GM19438 (cell line): ENCODE measurements at regions not wholly inside any gene's neighbourhood (a gene's known extent, or its start where the extent isn't known, plus 50 kb on each side); places are given as distances from the start of the nearest gene placed in this dataset.

Experiments used
- ATAC-seq: cut with Tn5 transposase; IDR thresholded peaks from one replicate; pipeline ENCODE4 v1.9.1; 2021; ENCODE audit warnings: low read depth; ENCODE audit not compliant: unreplicated experiment

DNA sequence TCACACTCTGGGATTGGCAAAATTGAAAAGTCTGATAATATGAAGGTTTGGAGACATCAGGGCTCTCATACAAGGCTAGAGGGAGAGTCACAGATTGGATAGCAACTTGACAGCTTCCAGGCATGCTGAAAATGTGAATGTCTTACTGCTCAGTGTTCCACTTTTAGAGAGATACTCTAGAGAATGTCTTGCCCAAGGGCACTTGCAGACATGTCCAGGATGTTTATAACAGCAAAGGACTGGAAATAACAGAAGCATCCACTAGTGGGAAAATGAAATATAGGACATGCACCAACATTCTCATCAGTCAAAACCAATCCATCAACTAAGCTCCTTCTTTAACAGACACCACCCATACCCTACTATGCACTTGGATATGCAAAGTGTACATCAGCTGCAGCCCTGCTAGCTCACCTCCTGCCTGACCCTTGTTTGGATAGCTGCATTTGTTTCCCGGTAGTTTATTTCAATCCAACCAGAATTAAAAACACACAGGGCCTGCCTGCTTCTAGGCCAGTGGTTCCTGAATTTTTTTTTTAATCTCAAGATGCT lies 101.6 kb upstream of the ARHGEF3 start:
- ATAC-seq: no peak

DNA sequence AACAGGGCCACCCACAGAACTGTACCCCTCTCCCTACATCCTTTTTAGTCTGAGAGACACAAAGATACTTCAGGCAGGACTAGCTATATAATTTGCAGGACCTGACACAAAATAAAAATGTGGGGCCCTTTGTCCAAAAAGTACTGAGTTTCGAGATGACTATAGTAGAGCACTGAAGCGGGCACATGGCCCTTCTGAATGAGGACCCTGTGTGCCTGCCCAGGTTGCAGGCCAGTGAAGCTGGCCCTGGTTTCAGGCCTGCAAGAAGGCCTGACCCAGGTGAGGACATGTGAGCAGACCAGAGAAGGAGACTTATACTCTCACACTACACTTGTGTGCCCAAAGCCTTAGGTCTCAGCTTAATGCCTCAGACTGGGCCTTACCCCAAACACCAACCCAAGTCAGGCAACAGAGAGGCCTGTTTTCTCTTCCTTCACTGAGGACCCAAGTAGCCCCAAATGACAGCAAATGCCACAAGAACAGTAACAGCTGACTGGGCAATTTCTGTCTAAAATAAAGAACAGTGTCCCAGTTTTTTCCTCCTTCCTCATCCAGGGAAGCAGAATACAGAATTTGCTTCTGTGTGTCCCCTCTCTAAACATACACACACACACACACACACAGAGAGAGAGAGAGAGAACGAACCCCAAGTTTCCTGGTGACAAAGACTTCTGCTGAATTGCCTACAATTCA lies 100.9 kb upstream of the ARHGEF3 start:
- no peak for ATAC-seq

DNA sequence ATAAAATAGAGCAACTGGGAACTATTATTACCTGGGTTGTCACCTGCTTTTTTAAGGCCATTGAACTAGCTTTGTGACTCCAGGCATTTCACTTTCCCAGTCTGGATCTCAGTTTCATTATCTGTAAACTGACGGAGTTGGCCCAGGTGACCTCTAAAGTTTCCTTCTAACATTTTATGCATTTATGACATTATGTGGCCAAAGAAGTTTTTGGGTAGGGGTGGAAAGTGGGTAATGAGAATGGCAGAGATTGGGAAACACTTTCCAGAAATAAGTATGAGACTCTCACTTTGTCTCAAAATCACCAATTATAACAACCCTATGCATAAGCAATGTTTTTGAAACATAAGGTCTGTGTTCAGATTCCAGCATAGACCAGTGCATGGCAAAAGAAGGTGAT lies 99.1 kb upstream of the ARHGEF3 start:
- no peak for ATAC-seq

DNA sequence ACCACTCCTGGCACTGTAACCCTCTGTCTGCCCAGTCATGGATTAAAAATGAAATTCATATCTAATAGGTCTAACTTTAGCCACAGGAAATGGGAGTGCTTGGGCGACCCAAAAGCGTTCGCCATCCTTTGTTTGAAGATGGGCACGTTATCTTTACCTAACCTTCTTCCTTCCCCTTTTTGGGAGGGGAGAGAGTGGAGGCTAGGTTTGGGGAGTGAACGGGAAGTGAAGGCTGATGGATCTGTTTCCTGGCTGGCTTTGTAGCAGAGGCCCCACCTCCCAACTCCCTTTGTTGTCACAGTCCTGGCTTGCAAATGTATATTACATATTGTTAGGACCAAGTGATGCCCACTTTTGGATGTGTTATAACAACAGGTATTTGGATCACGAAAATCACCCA lies 98.1 kb upstream of the ARHGEF3 start:
- ATAC-seq: no peak

DNA sequence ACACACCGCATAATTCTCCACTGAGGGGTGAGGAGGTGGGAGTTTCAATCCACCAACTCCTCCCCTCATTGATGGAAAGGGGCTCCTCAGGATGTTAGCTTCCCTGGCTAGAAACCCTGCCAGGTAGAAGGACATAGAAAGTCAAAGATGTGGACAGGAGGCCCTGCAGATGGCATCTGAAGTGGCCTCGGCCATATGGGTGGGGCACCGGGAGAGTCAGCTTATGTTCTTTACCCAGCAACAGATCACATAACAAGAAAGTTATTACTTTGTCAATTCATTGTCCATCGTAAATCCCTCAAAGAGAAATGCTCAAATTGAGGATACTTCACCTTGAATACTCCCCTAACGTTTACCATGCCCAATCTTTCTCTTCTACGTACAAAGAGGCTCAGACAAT lies 97.3 kb upstream of the ARHGEF3 start:
- no peak for ATAC-seq

DNA sequence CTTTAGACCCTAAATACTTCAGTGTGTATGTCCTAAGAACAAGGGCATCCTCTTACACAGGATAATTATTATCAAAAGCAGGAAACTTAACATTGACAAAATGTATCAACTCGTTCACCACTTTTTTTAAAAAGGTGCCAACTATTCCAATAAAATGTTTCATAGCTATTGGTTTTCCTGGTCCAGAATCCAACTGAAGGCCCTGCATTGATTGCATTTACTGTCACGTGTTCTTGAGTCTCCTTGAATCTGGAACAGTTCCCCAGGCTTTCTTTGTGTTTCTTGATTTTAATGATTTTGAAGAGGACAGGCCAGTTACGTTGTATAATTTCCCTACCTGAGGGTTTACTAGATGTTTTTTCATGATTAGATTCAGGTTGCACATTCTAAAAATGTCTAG lies 94.6 kb upstream of the ARHGEF3 start:
- ATAC-seq: no peak

DNA sequence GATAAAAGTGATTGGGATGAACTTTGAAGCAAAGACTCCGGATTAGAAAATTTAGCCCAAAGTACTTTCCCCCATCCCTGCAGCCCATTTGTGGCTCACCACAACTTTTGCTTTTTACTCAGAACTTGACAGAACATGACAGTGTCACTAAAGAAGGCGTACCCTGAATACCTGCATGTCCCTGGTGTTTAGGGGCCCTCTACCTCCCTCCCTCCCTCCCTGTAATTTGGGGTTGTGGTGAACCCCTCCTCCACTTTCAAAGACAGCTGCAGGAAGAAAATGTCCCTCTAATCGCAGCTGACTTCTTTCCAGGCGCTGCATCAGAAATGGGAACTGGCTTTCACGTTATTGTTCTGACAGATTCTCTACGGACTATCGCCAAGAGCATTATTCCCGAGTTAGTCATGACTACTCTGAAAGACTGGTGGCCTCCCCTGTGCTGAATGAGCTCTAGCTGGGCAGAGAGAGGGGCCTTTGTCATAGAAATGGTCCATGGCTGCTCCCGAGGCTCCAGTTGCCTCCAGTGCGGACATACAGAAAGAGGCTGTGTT lies 93.2 kb upstream of the ARHGEF3 start:
- peak; percentile 72 for ATAC-seq

DNA sequence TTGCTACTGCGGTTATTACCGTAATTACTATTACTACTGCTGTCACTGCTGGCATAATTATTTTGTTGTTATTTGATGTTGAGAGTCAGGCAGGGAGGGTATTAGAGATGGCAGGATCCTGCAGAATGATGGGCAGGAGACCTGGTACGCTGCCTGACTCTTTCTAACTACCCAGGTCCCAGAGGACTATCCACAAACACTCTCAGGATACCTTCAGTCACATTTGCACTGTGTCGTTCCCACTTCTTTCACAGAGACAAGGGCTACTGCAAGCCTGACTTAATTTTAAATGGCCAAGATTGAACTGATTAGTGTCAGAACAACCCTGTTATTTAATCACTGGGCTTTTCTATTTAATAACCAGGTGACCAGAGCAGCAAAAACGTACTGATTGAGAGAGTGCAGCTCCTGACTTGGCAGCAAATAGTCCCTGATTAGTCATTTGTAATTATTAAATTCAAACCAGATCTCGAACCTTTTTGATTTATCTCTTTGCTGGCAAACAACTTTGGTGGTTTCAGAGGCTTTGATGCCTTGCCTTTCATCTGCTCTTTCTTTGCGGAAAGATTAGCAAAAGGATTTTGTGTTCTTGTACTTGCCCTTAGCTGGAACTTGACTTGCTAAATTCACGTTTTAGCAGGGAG lies 88.8 kb upstream of the ARHGEF3 start:
- ATAC-seq: no peak

DNA sequence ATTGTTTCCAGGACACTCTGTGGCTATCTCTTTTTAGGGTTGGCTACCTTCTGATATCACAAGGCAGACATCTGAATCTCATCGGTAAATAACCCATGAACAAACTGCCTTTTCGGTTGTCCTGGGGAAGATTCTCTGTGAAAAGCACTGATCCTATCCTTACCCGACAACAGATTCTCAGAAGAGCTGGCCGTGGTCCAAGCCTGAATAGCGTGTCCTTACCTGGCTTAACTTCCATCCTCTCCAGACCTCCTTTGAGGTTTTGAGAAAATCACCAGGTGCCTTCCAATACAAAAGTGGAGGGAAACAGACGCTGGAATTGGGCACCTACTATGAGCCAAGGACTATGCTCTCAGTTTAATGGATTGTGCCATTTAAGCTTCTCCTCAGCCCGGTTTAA lies 87.4 kb upstream of the ARHGEF3 start:
- no peak for ATAC-seq

DNA sequence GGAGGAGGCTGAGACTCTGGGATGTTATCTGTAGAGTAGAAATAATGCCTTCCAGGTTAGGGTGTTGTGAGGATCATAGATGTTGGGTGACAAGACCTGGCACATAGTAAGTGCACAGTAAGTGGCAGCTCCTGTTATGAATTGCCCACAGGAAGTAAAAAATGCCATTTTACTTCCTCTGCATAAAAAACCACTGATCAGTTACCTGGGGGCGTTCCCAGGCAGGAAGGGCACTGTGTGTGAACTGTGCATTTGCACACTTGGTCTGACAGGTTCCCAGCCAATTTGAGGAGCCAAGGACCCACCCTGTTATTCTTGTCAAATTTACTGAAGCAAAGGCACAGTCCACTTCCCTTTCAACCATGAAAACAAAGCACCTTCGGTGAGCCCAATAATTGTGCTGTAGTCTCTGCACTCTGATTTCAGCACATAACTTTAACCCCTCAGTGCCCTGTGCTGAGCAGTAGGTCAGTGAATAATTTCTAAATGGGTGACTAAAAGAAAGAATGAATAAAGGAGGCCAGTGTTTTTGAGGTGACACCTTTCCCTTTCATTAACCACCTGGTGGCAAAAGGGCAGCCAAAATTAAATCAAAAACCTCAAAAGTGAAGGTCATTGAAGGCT lies 85.8 kb upstream of the ARHGEF3 start:
- ATAC-seq: no peak

DNA sequence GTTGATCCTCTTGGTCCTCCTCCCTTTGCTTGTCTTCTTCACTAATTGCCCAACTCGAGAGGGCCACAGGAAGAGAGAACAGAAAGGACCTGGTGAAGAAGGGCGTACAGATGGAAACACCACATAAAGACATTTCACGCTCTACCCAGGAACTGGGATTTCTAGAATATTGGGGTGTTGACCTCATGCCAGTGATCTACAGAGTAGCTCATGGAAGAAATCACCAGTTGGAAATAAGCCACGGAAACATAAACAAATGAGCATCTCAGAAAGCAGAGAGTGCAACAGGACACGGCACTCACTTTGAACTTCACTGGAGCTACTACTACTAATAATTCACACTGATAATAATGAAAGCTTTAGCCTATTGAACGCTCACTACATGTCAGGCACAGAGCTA lies 84.6 kb upstream of the ARHGEF3 start:
- ATAC-seq: no peak

DNA sequence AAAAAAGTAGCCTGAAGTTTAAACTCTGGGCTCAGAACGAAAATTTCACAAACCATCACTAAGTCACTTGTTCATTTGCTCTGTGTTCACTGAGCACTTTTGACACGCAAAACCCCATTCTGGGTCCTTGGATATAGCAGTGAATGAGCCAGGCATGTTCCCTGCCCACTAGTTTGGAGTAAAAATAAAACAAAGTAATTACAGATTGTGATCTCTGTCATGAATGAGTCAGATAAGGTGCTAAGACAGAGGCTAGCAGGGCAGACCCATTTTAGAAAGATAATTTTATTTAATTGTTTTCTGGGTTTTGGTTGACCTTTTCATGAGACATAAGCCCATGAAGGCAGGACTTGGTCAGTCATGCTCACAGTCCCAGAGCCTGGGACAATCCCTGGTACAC lies 84.1 kb upstream of the ARHGEF3 start:
- no peak for ATAC-seq

DNA sequence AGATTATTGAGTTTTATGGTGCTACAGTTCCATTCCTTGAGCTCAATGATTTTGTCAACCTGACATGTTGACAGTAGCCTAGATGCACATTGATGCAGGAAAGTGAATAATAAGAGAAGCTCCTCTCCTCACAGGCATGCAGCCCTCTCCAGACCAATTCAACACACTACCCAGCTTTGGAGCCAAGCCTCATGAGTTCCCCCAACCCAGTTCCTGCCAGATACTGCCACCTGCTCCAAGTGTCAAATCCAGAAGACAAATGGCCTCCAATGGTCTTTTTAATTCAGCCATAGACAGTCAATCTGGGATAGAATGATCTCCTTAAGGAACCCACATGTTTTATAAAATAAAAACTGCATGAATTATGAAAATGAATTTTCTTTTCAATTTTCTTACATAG lies 83.7 kb upstream of the ARHGEF3 start:
- no peak for ATAC-seq

DNA sequence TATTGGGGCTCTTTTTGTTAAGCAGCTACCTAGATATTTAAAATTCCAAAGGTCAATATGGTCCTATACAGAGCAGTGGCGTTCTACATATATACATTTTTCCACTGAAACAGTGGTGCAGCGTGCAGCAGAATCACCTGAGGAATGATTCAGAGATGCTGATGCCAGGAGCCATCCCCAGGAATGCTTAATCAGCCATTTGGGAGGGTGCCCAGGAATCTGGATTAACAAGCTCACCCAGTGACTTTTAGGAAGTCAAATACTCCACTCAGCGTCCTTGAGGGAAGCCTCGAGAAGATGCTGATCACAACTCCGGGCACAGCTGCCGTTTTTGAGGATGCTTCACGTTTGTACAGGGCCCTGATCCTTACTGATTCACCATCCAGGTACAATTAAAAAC lies 82.6 kb upstream of the ARHGEF3 start:
- no peak for ATAC-seq

DNA sequence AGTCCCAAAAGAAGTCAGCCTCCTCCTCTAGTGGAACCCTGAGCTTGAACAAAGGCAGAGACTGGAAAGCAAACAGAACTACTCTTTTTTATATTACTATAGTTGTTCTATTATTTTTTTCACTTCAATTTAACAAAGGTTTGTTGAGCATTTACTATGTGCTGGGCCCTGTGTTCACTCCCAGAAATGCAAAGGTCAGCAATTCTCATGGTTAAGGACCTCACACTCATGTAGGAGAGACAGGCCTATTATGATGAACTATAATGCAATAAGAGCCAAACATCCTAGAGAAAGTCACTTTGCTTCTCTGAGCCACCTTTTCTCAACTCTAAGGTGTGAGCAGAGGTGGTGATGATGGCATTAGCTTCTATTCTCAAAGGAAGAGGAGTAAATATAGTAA lies 82.1 kb upstream of the ARHGEF3 start:
- no peak for ATAC-seq

DNA sequence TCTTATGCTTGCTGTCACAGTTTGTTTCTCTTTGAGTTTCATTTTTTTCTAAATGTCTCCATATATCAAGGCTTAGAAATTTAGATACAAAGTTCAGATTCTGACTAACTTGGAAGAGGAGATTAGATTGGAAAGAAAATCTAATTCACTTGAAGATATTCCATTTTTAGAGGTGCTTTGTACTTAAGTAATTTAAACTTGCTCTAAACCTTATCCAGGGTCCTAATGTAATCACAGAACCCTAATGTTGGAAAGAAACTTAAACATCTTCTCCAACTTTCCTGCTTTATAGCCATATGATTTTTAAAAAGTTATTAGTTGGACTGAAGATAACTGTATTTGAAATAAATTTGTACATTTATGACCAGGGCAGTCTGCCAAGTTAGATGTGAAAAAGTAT lies 81.1 kb upstream of the ARHGEF3 start:
- no peak for ATAC-seq

DNA sequence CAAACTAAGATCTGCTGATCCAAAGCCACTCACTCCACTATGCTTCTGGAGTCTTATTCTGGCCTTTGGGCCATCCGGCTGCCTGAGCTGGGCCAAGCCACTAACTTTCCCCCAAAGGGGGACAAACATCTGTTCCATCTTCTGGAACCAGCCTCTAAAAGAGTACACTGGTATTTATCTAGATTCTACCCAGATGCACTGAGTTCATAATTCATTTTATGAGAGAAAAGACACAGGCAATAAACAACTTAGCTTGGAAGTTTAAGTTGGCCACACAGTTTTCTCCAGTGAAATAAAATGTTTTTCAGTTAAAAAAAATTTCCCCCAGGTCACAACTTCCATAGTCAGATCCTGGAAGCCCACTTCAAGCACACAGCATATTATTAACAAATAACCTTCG lies 80.1 kb upstream of the ARHGEF3 start:
- ATAC-seq: no peak

DNA sequence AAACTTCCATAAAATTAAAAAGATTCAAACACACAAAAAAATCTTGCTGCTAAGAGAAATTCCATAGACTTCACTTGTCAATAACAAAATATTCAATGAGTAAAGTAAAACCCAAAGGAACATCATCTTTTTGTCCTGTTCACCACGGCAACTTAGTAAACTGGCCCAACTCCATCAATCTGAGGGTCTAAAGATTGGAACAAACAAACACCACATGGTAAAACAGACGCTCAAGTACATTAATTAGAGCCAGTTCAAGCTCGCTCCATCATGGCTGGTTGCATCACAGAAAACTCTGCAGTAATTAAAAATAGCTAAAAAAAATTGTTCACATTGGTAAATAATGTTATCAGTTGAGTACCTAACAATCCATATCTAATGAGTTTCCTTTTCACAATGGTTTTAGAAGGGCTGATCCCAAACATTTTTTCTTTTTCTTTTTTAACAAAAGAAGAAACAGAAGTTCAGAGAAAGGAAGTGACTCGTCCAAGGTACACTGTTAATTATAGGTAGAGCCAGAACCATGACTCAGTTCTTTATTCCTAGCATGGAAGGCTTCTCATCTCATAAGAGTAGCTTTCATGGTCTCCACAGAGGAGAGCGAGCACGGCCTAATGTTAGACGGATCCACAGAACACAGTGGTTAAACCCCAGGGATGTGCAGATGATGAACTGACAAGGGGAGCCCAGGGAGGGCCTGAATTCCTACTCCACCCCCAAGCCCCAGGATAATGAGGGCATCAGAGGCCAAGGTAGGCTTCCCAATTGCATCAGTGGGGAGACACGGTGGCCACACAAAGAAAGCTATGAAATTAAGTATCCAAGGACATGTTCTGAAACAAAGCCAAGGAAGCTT lies 79.2 kb upstream of the ARHGEF3 start:
- ATAC-seq: no peak

DNA sequence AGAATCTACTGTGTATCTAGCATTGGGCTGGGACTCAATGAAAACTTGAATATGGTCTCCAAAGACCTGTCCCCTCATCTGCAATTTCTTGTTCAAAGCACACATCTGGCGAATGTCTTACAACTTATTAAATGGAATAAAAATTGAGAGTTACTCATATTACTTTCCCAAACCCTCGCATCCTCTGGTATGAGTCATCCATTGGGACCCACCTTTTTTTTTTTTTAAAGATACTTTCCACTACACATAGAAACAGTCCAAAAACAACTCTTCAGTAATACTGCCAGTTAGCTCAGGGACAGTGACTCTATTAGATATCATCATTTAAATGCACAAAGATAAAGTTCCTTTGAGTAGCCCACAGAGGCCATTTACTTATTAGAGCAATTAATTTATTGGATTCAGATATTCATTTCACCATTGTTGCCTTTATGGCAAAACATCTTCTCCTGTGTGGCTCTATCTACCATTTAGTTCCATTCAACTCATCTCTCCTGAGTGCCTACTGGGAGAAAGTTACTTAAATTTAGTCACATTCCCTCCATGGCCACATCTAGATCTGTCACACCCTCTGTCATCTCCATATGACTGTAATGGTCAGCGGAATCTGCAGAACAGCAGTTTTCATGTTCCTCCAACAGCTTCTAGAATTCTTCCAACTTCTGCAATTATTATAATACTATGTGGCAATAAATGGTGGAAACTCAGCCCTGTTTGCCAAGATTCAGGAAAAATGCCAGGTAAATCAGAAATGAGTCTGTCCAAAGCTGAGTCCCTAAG lies 77.9 kb upstream of the ARHGEF3 start:
- no peak for ATAC-seq

DNA sequence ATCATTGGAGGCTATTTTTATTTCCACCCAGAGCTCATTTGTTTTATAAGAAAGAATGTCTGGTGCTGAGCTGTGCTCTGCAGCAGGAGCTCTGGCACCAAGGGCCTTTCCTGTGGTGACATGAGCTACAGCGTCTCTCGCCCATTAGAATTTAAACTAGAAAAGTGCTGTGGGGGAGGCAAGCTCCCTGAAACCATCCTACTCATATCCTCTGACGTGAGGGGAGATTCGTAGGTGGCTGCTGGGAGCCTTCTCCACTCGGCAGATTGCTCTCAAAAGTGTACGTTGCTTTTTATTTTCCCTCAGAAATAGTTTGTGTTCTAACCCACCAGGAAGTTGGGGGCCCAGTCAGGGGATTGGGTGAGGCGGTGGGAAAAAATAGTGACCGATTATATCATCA lies 76.3 kb upstream of the ARHGEF3 start:
- ATAC-seq: no peak
